Body of pancreas (tissue), 4 donors: ENCODE measurements at regions not wholly inside any gene's neighbourhood (a gene's known extent, or its start where the extent isn't known, plus 50 kb on each side); places are given as distances from the start of the nearest gene placed in this dataset.

ENCODE experiments used
- ATAC-seq: fragments of 150-250 bp; one replicate; pipeline ENCODE4 v1.9.1; 2016
- DNase-seq, 4 donors: peaks; one replicate each; pipeline ENCODE4 v3.0.0-alpha.2; 2019
- H3K27ac ChIP-seq, 4 donors: fragments of 200-600 bp; sonication (generic); 1 replicate in 3 of 4; 2 replicates in 1 of 4; pipeline versions ENCODE4 v1.5.1 to v1.6.1; 2016 to 2019; ENCODE audit warnings: mild to moderate bottlenecking in 1 of 4, mixed read lengths in 1 of 4, moderate library complexity in 1 of 4
- H3K27me3 ChIP-seq, 2 donors: fragments of 200-600 bp; sonication (generic); one replicate each; pipeline ENCODE4 v1.6.0; 2016; ENCODE audit warnings: mild to moderate bottlenecking in 1 of 2
- H3K36me3 ChIP-seq, 2 donors: fragments of 200-600 bp; sonication (generic); replicated peaks in 1 of 2; 2 replicates each; pipeline ENCODE4 v1.5.1; 2016; ENCODE audit warnings: low read depth in 2 of 2; ENCODE audit not compliant: insufficient read depth in 1 of 2
- H3K4me1 ChIP-seq: fragments of 200-600 bp; sonication (generic); one replicate; pipeline ENCODE4 v1.6.0; 2016
- H3K4me3 ChIP-seq, 2 donors: fragments of 200-600 bp; sonication (generic); 1 replicate in 1 of 2; 2 replicates in 1 of 2; pipeline ENCODE4 v1.5.1; 2016 to 2019
- H3K9me3 ChIP-seq, 3 donors: fragments of 200-600 bp; sonication (generic); 1 replicate in 2 of 3; 2 replicates in 1 of 3; pipeline ENCODE4 v1.5.1; 2016
- POLR2A ChIP-seq, 3 donors: fragments of 450-650 bp; IDR thresholded peaks; one replicate each; pipeline ENCODE4 v1.6.1; 2016; ENCODE audit warnings: antibody characterized with exemption in 3 of 3, mild to moderate bottlenecking in 2 of 3
- WGBS, 2 donors: methylation state at CpG; one replicate each; pipeline ENCODE4 v1.1.5; 2017; 5-methylcytosine and 5-hydroxymethylcytosine counted together
- intact Hi-C: fragments of 100-400 bp; cut with DNase I; formaldehyde crosslinking; loops from one replicate; pipeline ENCODE4 v1.15.1; 2023
- TF ChIP-seq, protein P1 (sequence below), 7 experiments: fragments of 450-650 bp in 4 of 7; fragments of 200-600 bp in 3 of 7; sonication (generic) in 3 of 7; IDR thresholded peaks; one replicate each; pipeline ENCODE4 v1.5.1; 2016 to 2019; ENCODE audit warnings: antibody characterized with exemption in 7 of 7

GRCh38 chr3:77898621-77899020, 858.7 kb downstream of the ROBO2 start:
- 89 to 100% methylated on average over 1 of the region's 1 CpG for WGBS, 2 donors
- TF ChIP-seq, protein P1, sequence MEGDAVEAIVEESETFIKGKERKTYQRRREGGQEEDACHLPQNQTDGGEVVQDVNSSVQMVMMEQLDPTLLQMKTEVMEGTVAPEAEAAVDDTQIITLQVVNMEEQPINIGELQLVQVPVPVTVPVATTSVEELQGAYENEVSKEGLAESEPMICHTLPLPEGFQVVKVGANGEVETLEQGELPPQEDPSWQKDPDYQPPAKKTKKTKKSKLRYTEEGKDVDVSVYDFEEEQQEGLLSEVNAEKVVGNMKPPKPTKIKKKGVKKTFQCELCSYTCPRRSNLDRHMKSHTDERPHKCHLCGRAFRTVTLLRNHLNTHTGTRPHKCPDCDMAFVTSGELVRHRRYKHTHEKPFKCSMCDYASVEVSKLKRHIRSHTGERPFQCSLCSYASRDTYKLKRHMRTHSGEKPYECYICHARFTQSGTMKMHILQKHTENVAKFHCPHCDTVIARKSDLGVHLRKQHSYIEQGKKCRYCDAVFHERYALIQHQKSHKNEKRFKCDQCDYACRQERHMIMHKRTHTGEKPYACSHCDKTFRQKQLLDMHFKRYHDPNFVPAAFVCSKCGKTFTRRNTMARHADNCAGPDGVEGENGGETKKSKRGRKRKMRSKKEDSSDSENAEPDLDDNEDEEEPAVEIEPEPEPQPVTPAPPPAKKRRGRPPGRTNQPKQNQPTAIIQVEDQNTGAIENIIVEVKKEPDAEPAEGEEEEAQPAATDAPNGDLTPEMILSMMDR (IDR thresholded peaks at IDR 0.05) = no peak
- TF ChIP-seq POLR2A (IDR thresholded peaks at IDR 0.05) = no peak
- ATAC-seq (no peak), DNase-seq (no peak)
- intact Hi-C loops = no loop called here
- Histone ChIP-seq H3K4me1 (no peaks in the 10 kb centered on the region), H3K27me3 (no peaks in the 10 kb centered on the region), H3K36me3 (no peaks in the 10 kb centered on the region), H3K27ac (no peak overlapping the region), H3K4me3 (no peak overlapping the region), H3K9me3 (no peaks in the 10 kb centered on the region)

DNA sequence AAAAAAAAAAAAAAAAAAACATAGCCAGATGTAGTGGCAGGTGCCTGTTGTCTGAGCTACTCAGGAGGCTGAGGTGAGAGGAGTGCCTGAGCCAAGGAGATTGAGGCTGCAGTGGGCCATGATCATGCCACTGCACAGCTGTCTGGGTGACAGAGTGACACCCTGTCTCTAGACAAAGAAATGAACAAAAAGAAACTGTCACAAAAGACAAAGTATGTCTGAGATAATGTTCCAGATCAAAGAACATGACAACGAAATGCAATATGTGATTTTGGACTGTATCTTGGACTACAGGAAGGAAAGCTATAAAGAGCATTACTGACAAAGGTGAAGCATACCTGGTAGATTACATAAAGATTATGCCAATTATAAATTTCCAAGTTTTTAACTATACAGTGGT, 862.8 kb downstream of the ROBO2 start:
- ATAC-seq (no peak), DNase-seq (no peak)
- Histone ChIP-seq H3K4me3 (no peak overlapping the region), H3K36me3 (no peaks in the 10 kb centered on the region), H3K27ac (no peak overlapping the region), H3K4me1 (no peaks in the 10 kb centered on the region), H3K27me3 (no peaks in the 10 kb centered on the region), H3K9me3 (no peaks in the 10 kb centered on the region)
- no peak for TF ChIP-seq POLR2A (IDR thresholded peaks at IDR 0.05)
- TF ChIP-seq, protein P1 (IDR thresholded peaks at IDR 0.05) = no peak
- intact Hi-C loops = no loop called here
- 11 to 44% methylated on average over 1 of the region's 1 CpG for WGBS, 2 donors

DNA sequence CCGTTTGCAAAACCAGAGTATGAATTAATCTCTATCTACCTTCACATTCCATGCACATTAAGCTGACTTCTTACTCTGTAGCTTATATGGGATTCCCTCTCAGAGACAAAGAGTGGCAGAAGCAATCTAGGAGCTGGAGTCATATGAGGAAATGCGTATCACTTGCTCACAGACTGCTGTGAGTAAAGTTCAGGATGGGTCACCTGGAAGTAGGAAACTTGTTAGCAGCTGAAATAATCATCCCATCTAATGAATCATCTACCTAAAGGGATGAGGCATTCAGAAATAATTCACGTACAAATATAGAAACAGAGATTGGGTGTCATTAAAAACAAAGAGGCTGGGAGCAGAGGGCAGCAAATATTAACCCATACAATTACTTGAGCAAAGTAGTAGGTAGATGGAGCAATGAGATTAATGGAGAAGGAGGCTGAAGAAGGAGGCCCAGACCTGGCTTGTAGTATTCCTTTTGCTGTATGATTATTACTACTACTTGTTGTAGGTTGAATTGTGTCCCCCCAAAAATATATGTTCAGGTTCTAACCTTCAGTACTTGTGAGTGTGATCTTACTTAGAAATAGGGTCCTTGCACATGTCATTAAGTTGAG, 866.3 kb downstream of the ROBO2 start:
- intact Hi-C loops = no loop called here

DNA sequence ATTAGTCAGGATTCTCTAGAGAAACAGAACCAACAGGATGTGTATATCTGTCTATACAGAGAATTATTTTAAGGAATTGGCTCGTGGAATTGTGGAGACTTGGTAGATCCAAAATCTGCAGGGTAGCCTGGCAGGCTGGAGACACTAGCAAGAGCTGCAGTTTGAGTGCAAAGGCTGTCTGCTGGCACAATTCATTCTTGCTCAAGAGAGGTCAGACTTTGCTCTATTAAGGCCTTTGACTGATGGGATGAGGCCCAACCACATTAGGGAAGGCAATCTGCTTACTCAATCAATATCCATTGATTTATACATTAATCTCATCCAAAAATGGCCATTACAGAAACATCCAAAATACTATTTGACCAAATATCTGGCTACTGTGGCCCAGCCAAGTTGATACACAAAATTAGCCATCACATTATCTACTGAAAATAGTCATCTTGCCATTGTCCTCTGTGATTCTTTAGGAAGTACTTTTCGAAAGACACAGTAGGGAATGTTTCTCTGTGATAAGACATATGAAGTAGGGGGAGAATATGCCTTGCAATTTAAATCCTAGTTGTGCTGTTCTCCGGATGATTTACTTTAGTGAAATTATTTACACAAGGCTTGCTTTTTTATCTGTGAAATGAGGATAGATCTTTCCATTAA, 873.8 kb downstream of the ROBO2 start:
- no peaks in the 10 kb centered on the region for H3K4me1 ChIP-seq
- DNase-seq (no peak), ATAC-seq (no peak)
- WGBS, 2 donors = 26 to 40% methylated on average over 3 of the region's 3 CpGs
- H3K36me3 ChIP-seq = no peaks in the 10 kb centered on the region
- no peak overlapping the region for H3K4me3 ChIP-seq
- no peak for TF ChIP-seq POLR2A (IDR thresholded peaks at IDR 0.05)
- TF ChIP-seq, protein P1 (IDR thresholded peaks at IDR 0.05) = no peak
- H3K27ac ChIP-seq = no peak overlapping the region
- H3K27me3 ChIP-seq = no peaks in the 10 kb centered on the region
- no peaks in the 10 kb centered on the region for H3K9me3 ChIP-seq
- intact Hi-C loops = no loop called here

More for the DNA sequence above, 866.3 kb downstream of the ROBO2 start:
- no peak overlapping the region for H3K27ac ChIP-seq
- DNase-seq = no peak
- TF ChIP-seq, protein P1 (IDR thresholded peaks at IDR 0.05) = no peak
- no peak for TF ChIP-seq POLR2A (IDR thresholded peaks at IDR 0.05)
- ATAC-seq = no peak
- H3K36me3 ChIP-seq = no peaks in the 10 kb centered on the region
- no peaks in the 10 kb centered on the region for H3K4me1 ChIP-seq
- 46 to 56% methylated on average over 3 of the region's 3 CpGs for WGBS, 2 donors
- H3K9me3 ChIP-seq = no peaks in the 10 kb centered on the region
- no peak overlapping the region for H3K4me3 ChIP-seq
- no peaks in the 10 kb centered on the region for H3K27me3 ChIP-seq

DNA sequence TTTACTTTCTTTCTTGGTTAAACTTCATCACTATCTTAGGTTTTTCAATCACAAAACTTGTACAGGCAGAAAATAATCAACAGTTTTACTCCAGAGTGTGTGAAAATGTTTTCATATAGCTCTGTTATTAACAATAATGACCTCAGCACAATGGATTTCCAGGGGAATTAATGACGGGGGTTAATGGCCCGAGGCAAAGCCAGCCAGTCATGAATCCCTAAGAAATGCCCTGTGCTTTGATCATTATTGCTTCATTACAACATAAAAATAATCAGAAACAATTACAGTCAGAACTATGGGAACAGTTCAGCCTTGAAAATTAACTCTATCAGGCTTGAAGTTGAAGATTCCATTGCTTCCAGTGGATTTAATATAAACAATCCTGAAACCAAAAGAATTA, 875.4 kb downstream of the ROBO2 start:
- 32 to 45% methylated on average over 2 of the region's 2 CpGs for WGBS, 2 donors
- intact Hi-C loops = no loop called here

More for the DNA sequence above, 875.4 kb downstream of the ROBO2 start:
- Histone ChIP-seq H3K27me3 (no peaks in the 10 kb centered on the region), H3K4me1 (no peaks in the 10 kb centered on the region), H3K27ac (no peak overlapping the region), H3K4me3 (no peak overlapping the region), H3K36me3 (no peaks in the 10 kb centered on the region), H3K9me3 (no peaks in the 10 kb centered on the region)
- DNase-seq (no peak), ATAC-seq (no peak)
- TF ChIP-seq POLR2A (IDR thresholded peaks at IDR 0.05) = no peak
- TF ChIP-seq, protein P1 (IDR thresholded peaks at IDR 0.05) = no peak
